ENCODE measurements at regions not wholly inside any gene's neighbourhood (a gene's known extent, or its start where the extent isn't known, plus 50 kb on each side); places are given as distances from the start of the nearest gene placed in this dataset.

GRCh38 chrX:113982766-113983165, 601.1 kb upstream of the HTR2C start:
- Histone ChIP-seq H3K27ac (no peak overlapping the region), H3K36me3 (no peaks in the 10 kb centered on the region), H3K4me3 (no peak overlapping the region), H3K9me3 (no peaks in the 10 kb centered on the region), H3K27me3 (no peaks in the 10 kb centered on the region), H3K4me1 (no peaks in the 10 kb centered on the region)
- no peak for TF ChIP-seq CTCF (IDR thresholded peaks at IDR 0.05)
- TF ChIP-seq POLR2AphosphoS5 (IDR thresholded peaks at IDR 0.05) = no peak
- no peak for TF ChIP-seq POLR2A (IDR thresholded peaks at IDR 0.05)
- 95% methylated on average over 3 of the region's 4 CpGs; no CpG with 5 or more reads in 1 of the 2 donors for WGBS, 2 donors (ENCODE audit: low coverage in 1 of 2)
- no peak for ATAC-seq

GRCh38 chrX:113980953-113981352, 602.9 kb upstream of the HTR2C start:
- WGBS, 2 donors (ENCODE audit: low coverage in 1 of 2) = 33 to 77% methylated on average over 1 to 2 of the region's 2 CpGs
- H3K9me3 ChIP-seq = no peaks in the 10 kb centered on the region
- no peak for ATAC-seq
- H3K27me3 ChIP-seq = no peaks in the 10 kb centered on the region
- H3K27ac ChIP-seq = no peak overlapping the region
- no peak for TF ChIP-seq POLR2AphosphoS5 (IDR thresholded peaks at IDR 0.05)
- no peak for TF ChIP-seq POLR2A (IDR thresholded peaks at IDR 0.05)
- no peak for TF ChIP-seq EP300 (IDR thresholded peaks at IDR 0.05)
- no peak for TF ChIP-seq CTCF (IDR thresholded peaks at IDR 0.05)
- H3K4me1 ChIP-seq = no peaks in the 10 kb centered on the region
- H3K36me3 ChIP-seq = no peaks in the 10 kb centered on the region
- no peak overlapping the region for H3K4me3 ChIP-seq

- Histone ChIP-seq H3K9me3 (no peaks in the 10 kb centered on the region), H3K27ac (no peak overlapping the region), H3K4me3 (no peak overlapping the region), H3K4me1 (no peaks in the 10 kb centered on the region), H3K36me3 (no peaks in the 10 kb centered on the region), H3K27me3 (no peaks in the 10 kb centered on the region)
- WGBS, 2 donors (ENCODE audit: low coverage in 1 of 2) = 80% methylated on average over 1 of the region's 1 CpG
- no peak for ATAC-seq
- no peak for TF ChIP-seq POLR2A (IDR thresholded peaks at IDR 0.05)
- no peak for TF ChIP-seq CTCF (IDR thresholded peaks at IDR 0.05)
- no peak for TF ChIP-seq POLR2AphosphoS5 (IDR thresholded peaks at IDR 0.05)
- no peak for TF ChIP-seq EP300 (IDR thresholded peaks at IDR 0.05)
These were observed 606.0 kb upstream of the HTR2C start for GRCh38 chrX:113977887-113978286.

- 93% methylated on average over 2 of the region's 2 CpGs; no CpG with 5 or more reads in 1 of the 2 donors for WGBS, 2 donors (ENCODE audit: low coverage in 1 of 2)
- H3K27me3 ChIP-seq = no peaks in the 10 kb centered on the region
- no peak for TF ChIP-seq CTCF (IDR thresholded peaks at IDR 0.05)
- no peak for TF ChIP-seq EP300 (IDR thresholded peaks at IDR 0.05)
- no peaks in the 10 kb centered on the region for H3K9me3 ChIP-seq
- no peaks in the 10 kb centered on the region for H3K36me3 ChIP-seq
- no peak for ATAC-seq
- no peaks in the 10 kb centered on the region for H3K4me1 ChIP-seq
- no peak overlapping the region for H3K27ac ChIP-seq
- no peak overlapping the region for H3K4me3 ChIP-seq
These were observed 608.4 kb upstream of the HTR2C start for GRCh38 chrX:113975441-113975840.

- no peak overlapping the region for H3K4me3 ChIP-seq
- no peak overlapping the region for H3K27ac ChIP-seq
- H3K4me1 ChIP-seq = no peaks in the 10 kb centered on the region
- H3K36me3 ChIP-seq = no peaks in the 10 kb centered on the region
- H3K9me3 ChIP-seq = no peaks in the 10 kb centered on the region
- H3K27me3 ChIP-seq = no peaks in the 10 kb centered on the region
- no peak for ATAC-seq
- TF ChIP-seq POLR2AphosphoS5 (IDR thresholded peaks at IDR 0.05) (no peak), EP300 (IDR thresholded peaks at IDR 0.05) (no peak), POLR2A (IDR thresholded peaks at IDR 0.05) (no peak), CTCF (IDR thresholded peaks at IDR 0.05) (no peak)
These were observed 609.0 kb upstream of the HTR2C start for GRCh38 chrX:113974881-113975280.

Data from gastroesophageal sphincter (tissue), 4 donors.